SK-N-SH treated with all-trans-retinoic acid at 6 μM for 48 hours (cell line): ENCODE measurements at regions not wholly inside any gene's neighbourhood (a gene's known extent, or its start where the extent isn't known, plus 50 kb on each side); places are given as distances from the start of the nearest gene placed in this dataset.
"Not testable (repeated sequence)": the region's sequence is repeated elsewhere in the genome, so short reads cannot be mapped to it uniquely, and the experiment has no call there.

ENCODE experiments used
- ATAC-seq: fragments of 200-7000 bp; cut with Tn5 transposase; 3 replicates; pipeline ENCODE4 v1.9.1; 2020; ENCODE audit warnings: mild to moderate bottlenecking, moderate library complexity
- ARNTL ChIP-seq: fragments of 450-650 bp; formaldehyde crosslinking; IDR thresholded peaks from 2 replicates; pipeline ENCODE4 v1.5.0; 2020; ENCODE audit warnings: low read depth, mild to moderate bottlenecking, moderate library complexity, borderline replicate concordance
- BACH2 ChIP-seq: fragments of 250-450 bp; sonication (Bioruptor Pico); IDR thresholded peaks from 2 replicates; pipeline ENCODE4 v1.9.0; 2021; ENCODE audit warnings: mild to moderate bottlenecking, borderline replicate concordance
- CREB5 ChIP-seq: fragments of 250-450 bp; sonication (Bioruptor Pico); IDR thresholded peaks from 2 replicates; pipeline ENCODE4 v1.5.1; 2020; ENCODE audit warnings: low read depth, mild to moderate bottlenecking, moderate library complexity
- CSDC2 ChIP-seq: fragments of 250-450 bp; sonication (Bioruptor Pico); IDR thresholded peaks from 2 replicates; pipeline ENCODE4 v1.5.0; 2020; ENCODE audit warnings: mild to moderate bottlenecking, moderate library complexity
- ESRRG ChIP-seq: fragments of 250-450 bp; sonication (Bioruptor Pico); IDR thresholded peaks from 2 replicates; pipeline ENCODE4 v1.6.1; 2021; ENCODE audit warnings: mild to moderate bottlenecking
- GLIS3 ChIP-seq: fragments of 250-450 bp; sonication (Bioruptor Pico); IDR thresholded peaks from 2 replicates; pipeline ENCODE4 v1.5.0; 2020; ENCODE audit warnings: mild to moderate bottlenecking, moderate library complexity
- ISL1 ChIP-seq: fragments of 250-450 bp; sonication (Bioruptor Pico); IDR thresholded peaks from 2 replicates; pipeline ENCODE4 v2.1.2; 2022; ENCODE audit warnings: mild to moderate bottlenecking, moderate library complexity
- OSR1 ChIP-seq: fragments of 250-450 bp; sonication (Bioruptor Pico); IDR thresholded peaks from 2 replicates; pipeline ENCODE4 v1.8.0; 2022; ENCODE audit warnings: moderate library complexity, mild to moderate bottlenecking, inconsistent platforms
- PATZ1 ChIP-seq: fragments of 250-450 bp; sonication (Bioruptor Pico); IDR thresholded peaks from 2 replicates; pipeline ENCODE4 v1.8.0; 2020; ENCODE audit warnings: mild to moderate bottlenecking, moderate library complexity, borderline replicate concordance
- PPARA ChIP-seq: fragments of 250-450 bp; sonication (Bioruptor Pico); IDR thresholded peaks from 2 replicates; pipeline ENCODE4 v1.5.0; 2020; ENCODE audit warnings: mild to moderate bottlenecking, borderline replicate concordance
- RARB ChIP-seq: fragments of 250-450 bp; sonication (Bioruptor Pico); IDR thresholded peaks from 2 replicates; pipeline ENCODE4 v1.8.0; 2021; ENCODE audit warnings: mild to moderate bottlenecking, moderate library complexity
- SNAI2 ChIP-seq: fragments of 250-450 bp; sonication (Bioruptor Pico); IDR thresholded peaks from 2 replicates; pipeline ENCODE4 v1.5.0; 2020; ENCODE audit warnings: mild to moderate bottlenecking, moderate library complexity
- TOX ChIP-seq: fragments of 250-450 bp; sonication (Bioruptor Pico); IDR thresholded peaks from 2 replicates; pipeline ENCODE4 v1.8.0; 2021; ENCODE audit warnings: mild to moderate bottlenecking, moderate library complexity, borderline replicate concordance
- ZC3H10 ChIP-seq: fragments of 250-450 bp; sonication (Bioruptor Pico); IDR thresholded peaks from 2 replicates; pipeline ENCODE4 v1.5.1; 2021; ENCODE audit warnings: mild to moderate bottlenecking, moderate library complexity
- ZFP3 ChIP-seq: fragments of 250-450 bp; sonication (Bioruptor Pico); IDR thresholded peaks from 2 replicates; pipeline ENCODE4 v1.5.0; 2020; ENCODE audit warnings: mild to moderate bottlenecking, moderate library complexity
- ZFP30 ChIP-seq: fragments of 450-650 bp; formaldehyde crosslinking; IDR thresholded peaks from 2 replicates; pipeline ENCODE4 v1.5.0; 2022; ENCODE audit warnings: mild to moderate bottlenecking, moderate library complexity
- ZNF565 ChIP-seq: fragments of 450-650 bp; formaldehyde crosslinking; conservative IDR thresholded peaks from 2 replicates; pipeline ENCODE4 v1.5.0; 2020; ENCODE audit warnings: low read depth, mild to moderate bottlenecking, moderate library complexity
- ZNF8 ChIP-seq: fragments of 450-650 bp; formaldehyde crosslinking; IDR thresholded peaks from 2 replicates; pipeline ENCODE4 v1.5.0; 2020; ENCODE audit warnings: mild to moderate bottlenecking, moderate library complexity
- TF ChIP-seq, protein P1 (sequence below): fragments of 250-450 bp; sonication (Bioruptor Pico); IDR thresholded peaks from 2 replicates; pipeline ENCODE4 v1.5.1; 2021; ENCODE audit warnings: mild to moderate bottlenecking, moderate library complexity
- TF ChIP-seq, protein P2 (sequence below): fragments of 250-450 bp; sonication (Bioruptor Pico); IDR thresholded peaks from 2 replicates; pipeline ENCODE4 v1.8.0; 2021; ENCODE audit warnings: low read depth, mild to moderate bottlenecking, moderate library complexity, borderline replicate concordance
- TF ChIP-seq, protein P3 (sequence below): fragments of 250-450 bp; sonication (Bioruptor Pico); IDR thresholded peaks from 2 replicates; pipeline ENCODE4 v1.5.0; 2020; ENCODE audit warnings: mild to moderate bottlenecking, moderate library complexity

- TF ChIP-seq PPARA (CRISPR knock-in tag) (no peak), ISL1 (no peak), TOX (CRISPR knock-in tag) (no peak), ARNTL (no peak), GLIS3 (CRISPR knock-in tag) (no peak), ZFP30 (CRISPR knock-in tag) (no peak), ESRRG (no peak), RARB (CRISPR knock-in tag) (no peak)
- TF ChIP-seq, protein P1, sequence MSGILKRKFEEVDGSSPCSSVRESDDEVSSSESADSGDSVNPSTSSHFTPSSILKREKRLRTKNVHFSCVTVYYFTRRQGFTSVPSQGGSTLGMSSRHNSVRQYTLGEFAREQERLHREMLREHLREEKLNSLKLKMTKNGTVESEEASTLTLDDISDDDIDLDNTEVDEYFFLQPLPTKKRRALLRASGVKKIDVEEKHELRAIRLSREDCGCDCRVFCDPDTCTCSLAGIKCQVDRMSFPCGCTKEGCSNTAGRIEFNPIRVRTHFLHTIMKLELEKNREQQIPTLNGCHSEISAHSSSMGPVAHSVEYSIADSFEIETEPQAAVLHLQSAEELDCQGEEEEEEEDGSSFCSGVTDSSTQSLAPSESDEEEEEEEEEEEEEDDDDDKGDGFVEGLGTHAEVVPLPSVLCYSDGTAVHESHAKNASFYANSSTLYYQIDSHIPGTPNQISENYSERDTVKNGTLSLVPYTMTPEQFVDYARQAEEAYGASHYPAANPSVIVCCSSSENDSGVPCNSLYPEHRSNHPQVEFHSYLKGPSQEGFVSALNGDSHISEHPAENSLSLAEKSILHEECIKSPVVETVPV (CRISPR knock-in tag), result no peak
- no peak for ATAC-seq
Measured at GRCh38 chr2:216932113-216932862, 72.4 kb upstream of the TNP1 start.

GRCh38 chr2:216930716-216931115 is 70.9 kb upstream of the TNP1 start:
- ATAC-seq, result no peak
- TF ChIP-seq SNAI2 (CRISPR knock-in tag), result no peak

- not testable (repeated sequence) for ATAC-seq
Measured at GRCh38 chr2:216929338-216929737, 69.5 kb upstream of the TNP1 start.

- no peak for ATAC-seq
- TF ChIP-seq TOX (CRISPR knock-in tag) (no peak), ISL1 (no peak), ZFP30 (CRISPR knock-in tag) (no peak), PATZ1 (CRISPR knock-in tag) (no peak), GLIS3 (CRISPR knock-in tag) (no peak), ARNTL (no peak), CREB5 (CRISPR knock-in tag) (no peak), ESRRG (no peak), RARB (CRISPR knock-in tag) (no peak), ZFP3 (no peak), BACH2 (no peak), ZC3H10 (CRISPR knock-in tag) (no peak), ZNF565 (CRISPR knock-in tag) (no peak), CSDC2 (no peak), OSR1 (no peak), ZNF8 (CRISPR knock-in tag) (no peak), SNAI2 (CRISPR knock-in tag) (no peak)
- TF ChIP-seq, protein P2, sequence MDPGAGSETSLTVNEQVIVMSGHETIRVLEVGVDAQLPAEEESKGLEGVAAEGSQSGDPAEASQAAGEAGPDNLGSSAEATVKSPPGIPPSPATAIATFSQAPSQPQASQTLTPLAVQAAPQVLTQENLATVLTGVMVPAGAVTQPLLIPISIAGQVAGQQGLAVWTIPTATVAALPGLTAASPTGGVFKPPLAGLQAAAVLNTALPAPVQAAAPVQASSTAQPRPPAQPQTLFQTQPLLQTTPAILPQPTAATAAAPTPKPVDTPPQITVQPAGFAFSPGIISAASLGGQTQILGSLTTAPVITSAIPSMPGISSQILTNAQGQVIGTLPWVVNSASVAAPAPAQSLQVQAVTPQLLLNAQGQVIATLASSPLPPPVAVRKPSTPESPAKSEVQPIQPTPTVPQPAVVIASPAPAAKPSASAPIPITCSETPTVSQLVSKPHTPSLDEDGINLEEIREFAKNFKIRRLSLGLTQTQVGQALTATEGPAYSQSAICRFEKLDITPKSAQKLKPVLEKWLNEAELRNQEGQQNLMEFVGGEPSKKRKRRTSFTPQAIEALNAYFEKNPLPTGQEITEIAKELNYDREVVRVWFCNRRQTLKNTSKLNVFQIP (CRISPR knock-in tag), result no peak
- TF ChIP-seq, protein P3, sequence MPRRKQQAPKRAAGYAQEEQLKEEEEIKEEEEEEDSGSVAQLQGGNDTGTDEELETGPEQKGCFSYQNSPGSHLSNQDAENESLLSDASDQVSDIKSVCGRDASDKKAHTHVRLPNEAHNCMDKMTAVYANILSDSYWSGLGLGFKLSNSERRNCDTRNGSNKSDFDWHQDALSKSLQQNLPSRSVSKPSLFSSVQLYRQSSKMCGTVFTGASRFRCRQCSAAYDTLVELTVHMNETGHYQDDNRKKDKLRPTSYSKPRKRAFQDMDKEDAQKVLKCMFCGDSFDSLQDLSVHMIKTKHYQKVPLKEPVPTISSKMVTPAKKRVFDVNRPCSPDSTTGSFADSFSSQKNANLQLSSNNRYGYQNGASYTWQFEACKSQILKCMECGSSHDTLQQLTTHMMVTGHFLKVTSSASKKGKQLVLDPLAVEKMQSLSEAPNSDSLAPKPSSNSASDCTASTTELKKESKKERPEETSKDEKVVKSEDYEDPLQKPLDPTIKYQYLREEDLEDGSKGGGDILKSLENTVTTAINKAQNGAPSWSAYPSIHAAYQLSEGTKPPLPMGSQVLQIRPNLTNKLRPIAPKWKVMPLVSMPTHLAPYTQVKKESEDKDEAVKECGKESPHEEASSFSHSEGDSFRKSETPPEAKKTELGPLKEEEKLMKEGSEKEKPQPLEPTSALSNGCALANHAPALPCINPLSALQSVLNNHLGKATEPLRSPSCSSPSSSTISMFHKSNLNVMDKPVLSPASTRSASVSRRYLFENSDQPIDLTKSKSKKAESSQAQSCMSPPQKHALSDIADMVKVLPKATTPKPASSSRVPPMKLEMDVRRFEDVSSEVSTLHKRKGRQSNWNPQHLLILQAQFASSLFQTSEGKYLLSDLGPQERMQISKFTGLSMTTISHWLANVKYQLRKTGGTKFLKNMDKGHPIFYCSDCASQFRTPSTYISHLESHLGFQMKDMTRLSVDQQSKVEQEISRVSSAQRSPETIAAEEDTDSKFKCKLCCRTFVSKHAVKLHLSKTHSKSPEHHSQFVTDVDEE (CRISPR knock-in tag), result no peak
- TF ChIP-seq, protein P1 (CRISPR knock-in tag), result no peak
- TF ChIP-seq, all 23 proteins: peak for 0
Measured at GRCh38 chr2:216927163-216927562, 67.3 kb upstream of the TNP1 start.
